IPS-18c (cell line): ENCODE measurements at regions not wholly inside any gene's neighbourhood (a gene's known extent, or its start where the extent isn't known, plus 50 kb on each side); places are given as distances from the start of the nearest gene placed in this dataset.

Source experiments
- H3K4me3 ChIP-seq: 2 replicates; pipeline ENCODE4 v1.7.0; 2013; ENCODE audit warnings: low read depth, mild to moderate bottlenecking, low read length, moderate library complexity; ENCODE audit not compliant: insufficient read depth
- H3K9me3 ChIP-seq: one replicate; pipeline ENCODE4 v1.6.1; 2013; ENCODE audit warnings: mild to moderate bottlenecking, low read length, moderate library complexity; ENCODE audit not compliant: control insufficient read depth, insufficient read depth

DNA sequence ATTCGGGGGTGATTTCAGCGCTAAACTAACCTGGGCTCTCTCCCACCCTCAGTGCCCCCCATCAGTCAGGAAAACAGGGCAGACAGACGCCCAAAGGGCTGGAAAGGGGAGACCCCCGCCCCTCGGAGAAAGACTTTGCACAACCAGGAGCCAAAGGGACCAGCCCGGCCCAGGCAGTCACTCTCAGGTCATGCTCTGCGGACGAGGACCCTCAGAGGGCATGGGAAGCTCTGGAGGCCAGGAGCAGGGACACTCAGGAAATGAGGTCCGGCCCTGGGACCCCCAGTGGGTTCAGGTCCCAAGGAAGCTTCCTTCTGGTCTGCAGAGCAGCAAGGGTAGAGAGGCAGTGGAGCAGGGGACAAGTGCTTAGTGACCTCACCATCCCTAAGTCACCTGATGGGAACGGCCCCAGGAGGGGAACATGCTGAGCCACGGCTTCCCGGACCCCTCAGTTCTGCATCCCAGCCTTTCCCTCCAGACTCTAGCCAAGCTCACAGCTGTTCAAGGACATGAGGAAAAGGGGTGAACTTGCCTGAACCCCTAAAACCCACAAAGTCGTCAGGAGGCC, 88.0 kb upstream of the GPC1 start:
- Histone ChIP-seq H3K4me3 (no peak overlapping the region), H3K9me3 (peaks cover 2% of the 10 kb centered on the region)

DNA sequence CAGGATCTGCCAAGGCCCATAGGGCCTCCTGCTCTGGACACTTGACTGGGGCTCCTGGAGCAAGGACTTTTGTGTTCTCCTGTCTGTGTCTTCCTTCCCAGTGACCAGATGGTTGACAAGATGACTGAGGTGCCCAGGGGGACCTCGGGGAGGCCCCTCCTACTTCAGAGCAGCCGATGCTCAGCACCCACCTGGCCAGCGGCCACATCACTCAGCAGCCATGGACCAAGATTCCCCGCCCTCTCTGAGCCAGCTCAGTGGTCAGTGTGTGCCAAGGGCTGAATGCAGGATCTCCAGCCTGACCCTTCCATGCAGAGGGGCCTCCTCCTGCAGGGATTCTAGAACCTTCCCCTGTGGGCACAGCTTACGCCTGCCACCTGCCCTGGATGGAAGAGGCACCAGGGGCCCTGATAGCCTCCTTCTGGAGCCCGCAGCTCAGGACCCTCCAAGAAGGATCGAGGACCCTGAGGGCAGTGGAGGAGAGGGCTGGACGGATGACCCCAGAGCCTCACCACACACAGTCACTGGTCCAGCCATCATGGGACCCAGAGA, 87.4 kb upstream of the GPC1 start:
- H3K9me3 ChIP-seq, result peaks cover 2% of the 10 kb centered on the region
- H3K4me3 ChIP-seq, result no peak overlapping the region

DNA sequence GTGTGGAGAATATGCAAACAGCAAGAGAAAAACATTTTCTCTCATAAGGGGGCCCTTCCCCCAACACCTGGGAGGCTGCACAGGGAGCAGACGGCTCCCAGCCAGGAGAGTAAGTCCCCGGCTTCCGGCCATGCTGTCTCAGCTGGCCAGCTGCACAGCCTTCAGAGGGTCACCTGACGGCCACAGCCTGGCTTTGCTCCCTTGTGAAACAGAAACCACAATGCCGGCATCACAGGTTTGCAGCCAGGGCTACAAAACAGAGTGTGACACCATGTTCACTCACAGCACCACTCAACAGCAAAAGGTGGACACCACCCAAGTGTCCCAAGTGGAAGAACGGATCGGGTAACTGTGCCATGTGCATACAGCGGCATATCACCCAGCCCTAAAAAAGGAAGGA, 86.9 kb upstream of the GPC1 start:
- Histone ChIP-seq H3K4me3 (no peak overlapping the region), H3K9me3 (peaks cover 2% of the 10 kb centered on the region)

DNA sequence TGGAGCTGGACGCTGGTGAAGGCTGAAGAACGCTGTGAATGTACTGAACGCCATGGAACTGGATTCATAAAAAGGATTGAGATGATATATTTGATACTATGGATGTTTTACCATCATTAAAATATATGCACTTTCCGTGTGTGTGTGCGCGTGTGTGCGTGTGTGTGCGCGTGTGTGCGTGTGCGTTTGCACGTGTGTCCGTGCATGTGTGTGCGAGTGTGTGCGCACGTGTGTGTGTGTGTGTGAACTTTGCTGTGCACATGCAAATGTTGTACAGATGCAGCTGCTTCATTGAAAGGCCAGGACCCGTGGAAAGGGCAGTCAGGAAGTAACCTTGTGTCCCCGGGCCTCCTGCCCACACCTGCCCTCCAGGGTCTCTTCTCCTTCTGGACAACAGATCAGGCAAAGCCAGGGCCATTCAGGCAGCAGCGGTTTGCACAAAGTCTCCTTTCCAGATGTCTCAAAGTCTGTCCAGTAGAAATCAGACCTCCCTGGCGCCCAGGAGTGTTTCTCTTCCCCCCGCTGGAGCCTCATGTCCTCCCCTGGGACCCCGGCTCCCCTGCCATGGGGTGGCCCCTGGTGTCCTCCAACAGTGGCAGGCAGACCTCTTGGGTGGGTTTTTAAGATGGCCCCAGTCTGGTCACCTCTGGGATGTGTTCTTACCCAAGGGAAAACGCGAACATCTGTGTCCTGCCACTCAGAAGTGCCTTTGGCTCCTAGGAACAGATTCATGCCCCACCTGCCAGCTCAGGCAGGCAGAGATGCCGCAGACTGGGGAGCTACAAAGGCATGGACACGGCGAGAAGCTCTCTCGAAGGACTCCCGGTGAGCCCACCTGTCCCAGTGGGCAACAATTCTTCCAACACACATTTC, 86.1 kb upstream of the GPC1 start:
- H3K4me3 ChIP-seq, result no peak overlapping the region
- peaks cover 2% of the 10 kb centered on the region for H3K9me3 ChIP-seq

DNA sequence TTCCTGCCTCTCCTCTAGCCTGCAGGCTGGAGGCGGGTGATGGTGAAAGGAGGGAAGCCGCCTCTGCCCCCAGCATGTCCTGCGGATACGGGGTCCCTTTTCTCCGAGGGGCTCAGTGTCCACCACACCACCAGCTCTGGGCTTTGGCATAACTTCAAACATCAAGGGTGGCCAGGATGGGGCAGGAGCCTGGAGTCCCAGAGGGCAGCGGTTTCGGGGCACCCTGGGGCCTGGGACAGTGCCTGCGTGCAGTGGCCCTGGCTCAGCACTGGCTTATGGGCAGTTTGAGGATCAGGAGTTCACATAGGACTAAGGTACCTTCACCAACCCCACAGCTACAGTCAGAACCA, 85.5 kb upstream of the GPC1 start:
- H3K9me3 ChIP-seq, result no peaks in the 10 kb centered on the region
- no peak overlapping the region for H3K4me3 ChIP-seq

DNA sequence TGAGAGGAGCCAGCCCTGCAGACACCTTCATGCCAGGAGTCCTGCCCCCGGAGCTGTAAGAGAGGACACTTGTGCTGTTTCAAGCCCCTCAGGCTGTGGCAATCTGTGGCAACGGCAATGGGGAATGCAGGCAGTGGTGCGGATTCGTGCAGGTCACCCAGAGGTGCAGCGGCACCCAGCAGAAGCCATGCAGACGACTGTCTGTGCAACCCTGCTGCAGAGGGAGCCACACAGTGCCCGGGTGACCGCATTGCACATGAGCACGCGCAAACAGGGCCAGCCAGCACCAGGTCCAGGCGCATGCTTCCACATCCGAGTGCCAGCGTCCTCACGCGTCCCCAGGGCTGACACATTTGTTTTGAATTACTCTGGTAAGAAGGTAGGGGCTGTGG, 84.8 kb upstream of the GPC1 start:
- Histone ChIP-seq H3K4me3 (no peak overlapping the region), H3K9me3 (no peaks in the 10 kb centered on the region)

DNA sequence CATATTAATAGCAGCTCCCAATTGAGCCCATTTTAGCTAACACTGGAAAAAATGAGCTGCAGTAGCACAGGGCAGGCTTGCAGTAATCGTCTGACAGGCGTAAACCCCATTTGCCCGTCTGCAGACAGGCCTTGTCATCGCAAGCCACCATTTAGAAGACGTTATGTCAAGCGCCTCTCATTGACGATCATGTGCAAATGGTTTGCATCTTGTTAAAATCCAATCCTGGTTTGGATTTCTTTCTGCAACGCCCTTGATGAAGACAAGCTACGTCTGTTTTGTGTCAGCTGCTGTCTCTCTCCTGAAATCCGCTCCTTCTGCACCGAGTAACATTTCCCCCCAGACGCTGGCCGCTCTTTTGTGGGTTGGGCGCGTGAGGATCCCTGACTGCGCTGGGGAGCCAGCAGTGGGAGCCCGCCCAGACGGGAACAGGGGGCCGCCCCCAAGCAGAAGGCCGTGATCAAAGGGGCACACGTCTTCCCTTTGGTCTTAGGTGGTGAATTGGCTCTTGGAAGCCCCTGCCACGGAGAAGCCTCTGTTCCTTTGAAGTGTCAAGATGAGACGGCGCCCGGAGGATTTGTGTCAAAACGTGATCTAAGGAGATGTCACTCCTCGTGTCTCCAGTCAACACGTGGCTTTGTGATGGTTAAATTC, 84.2 kb upstream of the GPC1 start:
- Histone ChIP-seq H3K9me3 (no peaks in the 10 kb centered on the region), H3K4me3 (no peak overlapping the region)

DNA sequence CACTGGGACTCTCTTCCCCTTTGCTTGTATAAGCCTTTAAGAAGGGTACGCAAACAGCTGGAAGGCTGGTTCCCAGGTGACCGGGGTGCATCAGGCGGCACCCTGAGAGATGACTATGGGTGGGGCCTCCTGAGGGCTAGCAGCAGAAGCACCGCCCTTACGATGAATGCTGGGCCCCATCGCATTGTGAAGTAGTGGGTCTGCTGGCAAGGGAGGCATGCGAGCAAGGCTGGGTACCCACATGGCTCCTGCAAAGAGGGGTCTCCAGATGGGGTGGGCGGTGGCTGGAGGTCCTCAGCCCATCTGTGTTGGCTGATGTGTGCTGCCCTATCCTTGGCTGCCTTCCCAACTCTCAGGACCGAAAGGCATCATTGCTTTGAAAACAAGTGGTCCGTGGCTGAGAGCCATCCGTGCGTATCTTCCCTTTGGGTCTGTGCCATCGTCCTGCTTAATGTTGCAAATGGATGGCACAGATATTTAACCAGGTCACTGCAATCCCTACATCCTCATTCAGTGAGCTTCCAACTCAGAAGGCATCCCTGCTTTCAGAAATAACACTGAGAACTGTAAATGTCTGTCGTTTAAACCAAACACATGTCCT, 83.5 kb upstream of the GPC1 start:
- H3K4me3 ChIP-seq, result no peak overlapping the region
- no peaks in the 10 kb centered on the region for H3K9me3 ChIP-seq

DNA sequence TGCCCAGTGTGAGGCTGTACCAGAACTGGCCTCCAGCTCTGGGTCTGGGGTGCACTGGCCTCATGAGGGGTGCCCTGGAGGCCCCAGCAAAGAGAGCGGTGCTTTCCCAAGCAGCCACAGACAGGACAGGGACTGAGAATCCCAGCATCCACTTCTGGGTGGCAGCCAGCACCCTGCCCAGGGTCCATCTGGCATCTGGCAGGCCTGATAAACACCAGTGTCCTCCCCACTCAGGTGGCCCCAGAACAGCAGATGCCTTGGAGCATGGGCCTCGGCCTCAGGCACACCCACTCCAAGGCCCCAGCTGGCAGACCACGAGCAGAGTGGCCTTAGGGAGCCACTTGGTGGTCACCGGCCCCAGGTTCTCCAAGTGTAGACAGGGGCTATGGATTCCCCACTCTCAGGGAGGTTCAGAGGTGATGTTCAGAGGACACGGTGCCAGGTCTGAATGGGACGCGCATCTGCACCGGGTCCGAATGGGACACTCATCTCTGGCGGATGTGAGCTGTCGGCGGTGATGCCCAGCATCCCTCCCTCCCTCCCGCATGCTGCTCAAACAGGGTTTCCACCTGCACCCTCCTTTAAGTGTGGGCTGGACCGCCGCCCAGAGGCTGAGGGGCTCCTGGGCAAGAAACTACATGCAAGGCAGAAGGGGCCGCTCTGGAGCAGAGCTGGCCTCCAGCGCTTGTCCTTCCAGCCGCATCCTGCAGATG, 82.2 kb upstream of the GPC1 start:
- Histone ChIP-seq H3K9me3 (no peaks in the 10 kb centered on the region), H3K4me3 (no peak overlapping the region)

DNA sequence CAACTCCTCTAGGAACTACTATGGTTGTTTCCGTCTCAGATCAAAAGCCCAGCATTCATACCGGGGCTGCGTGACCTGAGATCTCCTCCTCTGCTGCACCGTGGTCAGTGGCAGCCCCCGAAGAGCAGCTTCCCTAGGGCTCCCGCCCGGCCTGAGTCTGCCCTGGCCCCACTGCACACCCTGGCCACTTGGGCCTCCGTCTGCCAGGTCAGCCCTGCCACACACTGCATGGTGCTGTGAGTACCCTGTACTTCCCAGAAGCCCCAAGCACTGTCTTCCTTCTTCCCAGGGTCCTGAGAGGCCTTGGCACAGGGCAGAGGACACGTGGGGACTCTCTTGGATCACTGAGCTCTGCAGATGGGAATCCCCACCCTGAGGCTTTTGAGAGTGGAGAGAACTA, 81.5 kb upstream of the GPC1 start:
- no peaks in the 10 kb centered on the region for H3K9me3 ChIP-seq
- H3K4me3 ChIP-seq, result no peak overlapping the region

DNA sequence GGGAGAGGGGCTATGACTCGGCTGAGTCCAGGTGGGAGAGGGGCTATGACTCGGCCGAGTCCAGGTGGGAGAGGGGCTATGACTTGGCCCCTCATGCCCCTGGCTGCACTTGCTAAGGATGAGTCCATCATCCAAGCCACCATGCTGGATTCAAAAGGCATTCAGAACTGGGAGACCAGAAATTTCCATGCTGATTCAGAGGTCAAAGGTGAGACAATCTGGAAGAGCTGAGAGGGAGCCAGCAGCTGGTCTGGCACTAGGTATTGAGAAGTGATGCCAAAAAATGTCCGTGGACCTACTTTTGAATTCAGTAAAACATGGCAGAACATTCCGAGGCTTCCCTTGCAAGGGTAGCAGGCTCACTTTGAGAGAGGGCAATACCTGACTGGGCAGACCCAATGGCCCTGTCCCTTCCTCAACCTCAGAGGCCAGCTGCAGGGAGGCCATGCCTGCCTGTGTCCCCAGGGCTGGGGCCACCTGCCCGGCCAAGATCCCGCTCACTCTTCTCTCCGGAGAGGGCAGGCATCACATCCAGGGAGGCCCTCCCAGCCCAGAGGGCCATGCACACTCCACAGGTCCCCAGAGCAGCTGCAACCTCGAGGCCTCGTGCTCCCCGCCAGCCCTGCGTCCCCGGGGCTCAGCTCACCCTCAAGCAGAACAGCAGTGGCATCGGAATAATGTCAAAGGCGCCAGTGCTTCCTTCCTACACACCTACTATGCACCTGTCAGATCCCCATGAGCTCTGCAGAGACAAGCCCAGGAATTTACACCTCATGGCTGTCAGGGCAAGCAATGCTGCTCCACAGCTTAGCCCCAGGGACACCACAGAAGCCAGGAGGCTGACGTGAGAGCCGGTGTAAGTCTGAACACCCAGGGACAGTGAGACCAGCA, 80.2 kb upstream of the GPC1 start:
- H3K4me3 ChIP-seq, result no peak overlapping the region

DNA sequence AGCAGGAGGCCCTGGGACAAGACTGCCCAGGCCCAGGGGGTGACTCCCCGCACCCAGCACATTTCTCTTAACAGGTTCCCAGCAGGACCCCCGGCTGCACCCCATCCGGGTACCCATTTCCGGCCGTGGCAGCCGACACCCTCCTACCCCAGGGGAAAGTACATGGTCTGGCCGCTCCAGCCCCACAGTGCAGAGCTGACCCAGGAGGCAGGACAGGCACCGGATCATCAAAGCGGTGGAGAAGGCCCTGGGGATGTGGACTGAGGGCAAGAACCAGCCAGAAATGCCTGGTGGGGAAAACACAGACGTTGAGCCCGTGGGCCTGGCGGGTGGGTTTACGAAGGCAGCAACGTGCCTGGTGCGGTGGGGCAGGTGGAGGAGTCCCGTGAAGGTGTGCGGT, 79.5 kb upstream of the GPC1 start:
- H3K4me3 ChIP-seq, result no peak overlapping the region
- peaks cover 2% of the 10 kb centered on the region for H3K9me3 ChIP-seq

More for the DNA sequence above, 80.2 kb upstream of the GPC1 start:
- peaks cover 2% of the 10 kb centered on the region for H3K9me3 ChIP-seq

DNA sequence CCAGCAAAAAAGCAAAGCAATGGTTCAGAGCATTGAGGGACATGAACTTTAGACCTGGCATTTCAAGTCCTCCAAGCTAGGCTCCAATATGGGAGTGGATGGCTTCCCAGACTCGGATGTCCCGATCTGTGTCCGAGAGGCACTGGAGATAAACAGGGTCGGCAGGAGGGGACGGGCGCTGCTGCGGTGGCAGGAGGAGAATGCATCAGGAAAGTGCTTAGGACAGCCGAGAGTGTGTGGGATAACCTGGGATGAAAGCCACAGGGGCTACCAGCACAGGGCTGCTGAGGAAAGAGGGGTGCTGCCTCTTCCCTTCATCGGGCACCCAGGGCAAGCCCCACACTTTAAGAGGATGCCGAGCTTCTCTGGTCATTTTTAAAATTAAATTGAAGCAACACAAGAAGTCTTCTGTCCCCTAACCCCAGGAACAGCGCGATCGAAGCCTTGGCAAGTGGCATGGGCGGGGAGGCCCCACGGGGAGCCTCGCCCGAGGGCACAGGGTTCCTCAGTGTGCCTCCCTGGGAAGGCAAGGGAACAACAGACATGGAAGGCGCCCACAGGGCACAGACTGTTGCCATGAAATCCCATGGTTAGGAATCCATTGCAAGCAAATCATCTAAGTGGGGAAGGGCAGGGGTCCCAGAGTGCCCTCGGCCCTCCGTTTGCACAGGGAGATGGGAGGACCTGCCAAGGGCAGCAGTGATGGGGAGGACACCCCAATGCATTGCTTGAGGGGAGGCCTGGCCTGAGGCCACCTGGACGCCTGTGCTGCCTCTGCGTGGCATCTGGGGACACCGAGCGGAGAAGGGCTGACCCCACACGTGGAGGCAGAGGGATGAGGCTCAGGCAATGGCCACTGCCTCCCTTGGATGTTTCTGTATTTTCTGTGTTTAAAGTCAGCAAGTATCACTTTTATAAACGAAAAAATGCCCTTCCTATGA, 78.5 kb upstream of the GPC1 start:
- Histone ChIP-seq H3K9me3 (peaks cover 2% of the 10 kb centered on the region), H3K4me3 (no peak overlapping the region)

DNA sequence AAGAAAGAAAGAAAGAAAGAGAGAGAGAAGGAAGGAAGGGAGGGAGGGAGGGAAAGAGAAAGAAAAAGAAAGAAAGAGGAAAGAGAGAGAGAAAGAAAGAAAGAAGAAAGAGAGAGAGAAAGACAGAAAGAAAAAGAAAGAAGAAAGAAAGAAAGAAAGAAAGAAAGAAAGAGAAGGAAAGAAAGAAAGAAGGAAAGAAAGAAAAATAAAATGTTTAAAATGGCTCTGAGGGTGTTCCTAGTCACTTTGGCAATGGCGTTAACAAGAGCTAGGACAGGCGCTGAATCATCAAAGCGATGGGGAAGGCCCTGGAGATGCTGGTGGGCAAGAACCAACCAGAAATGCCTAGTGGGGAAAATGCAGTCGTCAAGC, 77.8 kb upstream of the GPC1 start:
- H3K4me3 ChIP-seq, result no peak overlapping the region
- peaks cover 2% of the 10 kb centered on the region for H3K9me3 ChIP-seq

DNA sequence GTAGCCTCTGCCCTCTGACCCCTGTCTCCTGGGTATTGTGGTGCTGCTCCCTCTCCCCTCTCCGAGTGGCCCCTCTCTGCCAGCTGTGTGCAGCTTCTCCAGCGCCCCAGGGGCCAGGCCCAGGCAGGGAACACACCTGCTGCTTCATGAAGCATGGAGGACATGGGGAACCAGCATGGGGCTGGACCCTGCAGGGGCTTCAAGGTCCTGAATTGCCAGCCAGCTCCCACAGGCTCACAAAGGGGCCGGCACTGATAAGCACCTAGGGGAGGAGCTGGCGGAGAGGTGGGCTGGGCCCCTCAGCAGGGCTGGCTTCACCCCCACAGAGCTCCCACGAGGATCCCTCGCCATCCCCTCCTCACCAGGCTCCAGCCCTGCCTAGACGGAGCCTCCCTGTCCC, 77.4 kb upstream of the GPC1 start:
- H3K9me3 ChIP-seq, result peaks cover 2% of the 10 kb centered on the region

More for the DNA sequence above, 77.4 kb upstream of the GPC1 start:
- H3K4me3 ChIP-seq, result no peak overlapping the region
